Endothelial cell of umbilical vein (primary cell): ENCODE measurements at regions not wholly inside any gene's neighbourhood (a gene's known extent, or its start where the extent isn't known, plus 50 kb on each side); places are given as distances from the start of the nearest gene placed in this dataset.

ENCODE experiments used
- BruUV-seq: library from RNA; stranded (reverse); fragments of 400-500 nt; replicated peaks from 2 replicates; lab custom pipeline; 2021; lab: Mats Ljungman, UMichigan
- CTCF ChIA-PET: fragments of 300-600, 350-600 bp; sonication (Branson Sonifier 250); formaldehyde crosslinking; loops from one replicate; lab custom pipeline; 2021; ENCODE audit warnings: antibody characterized with exemption, inconsistent platforms; lab: Charles Lee
- POLR2A ChIA-PET: fragments of 300-600, 350-600 bp; sonication (Branson Sonifier 250); formaldehyde crosslinking; loops from one replicate; lab custom pipeline; 2021; ENCODE audit warnings: antibody characterized with exemption, inconsistent platforms; lab: Charles Lee
- DNase-seq: peaks from one replicate; pipeline ENCODE4 v3.0.0-alpha.2; 2011; ENCODE audit warnings: low read depth, low spot score
- FAIRE-seq: peaks from 2 replicates; lab custom pipeline; 2011; peaks lifted over from hg19 to GRCh38; lab: Jason Lieb, UNC
- H2AFZ ChIP-seq: 2 replicates; pipeline ENCODE4 v1.6.0; 2012; ENCODE audit warnings: low read depth, low read length, control low read depth, inconsistent platforms
- H3K27ac ChIP-seq: 2 replicates; pipeline ENCODE4 v1.5.1; 2011; ENCODE audit warnings: low read depth, mild to moderate bottlenecking, control low read depth, low read length, moderate library complexity; ENCODE audit not compliant: insufficient read depth
- H3K27me3 ChIP-seq, 2 experiments: 2 replicates each; pipeline versions ENCODE4 v1.6.0 to v1.6.1; 2011; ENCODE audit warnings: low read length in 2 of 2, mixed read lengths in 1 of 2; ENCODE audit not compliant: control insufficient read depth in 2 of 2, insufficient read depth in 2 of 2
- H3K36me3 ChIP-seq, 2 experiments: 2 replicates in 1 of 2; 3 replicates in 1 of 2; pipeline ENCODE4 v1.5.1; 2011; ENCODE audit warnings: low read length in 2 of 2, mild to moderate bottlenecking in 1 of 2, moderate library complexity in 1 of 2; ENCODE audit not compliant: control insufficient read depth in 2 of 2, insufficient read depth in 2 of 2; ENCODE audit errors: extremely low read depth in 1 of 2
- H3K4me1 ChIP-seq: 3 replicates; pipeline ENCODE4 v1.5.1; 2011; ENCODE audit warnings: mild to moderate bottlenecking, low read length; ENCODE audit not compliant: control insufficient read depth, insufficient read depth; ENCODE audit errors: extremely low read depth
- H3K4me2 ChIP-seq: 2 replicates; pipeline ENCODE4 v1.6.1; 2011; ENCODE audit warnings: low read length, control low read depth, mixed read lengths; ENCODE audit not compliant: insufficient read depth
- H3K4me3 ChIP-seq, 3 experiments: fragments of 200-600 bp in 1 of 3; sonication (generic), shearing (Covaris generic) in 1 of 3; replicated peaks in 1 of 3; 2 replicates each; pipeline ENCODE4 v1.5.1; 2011 to 2016; ENCODE audit warnings: control low read depth in 3 of 3, low read length in 3 of 3, mild to moderate bottlenecking in 2 of 3, inconsistent platforms in 1 of 3, low read depth in 1 of 3, moderate library complexity in 1 of 3; ENCODE audit not compliant: insufficient read depth in 1 of 3
- H3K79me2 ChIP-seq: 2 replicates; pipeline ENCODE4 v1.6.0; 2012; ENCODE audit warnings: low read length, inconsistent platforms; ENCODE audit not compliant: control insufficient read depth, insufficient read depth
- H3K9ac ChIP-seq: replicated peaks from 2 replicates; pipeline ENCODE3; 2011; ENCODE audit warnings: low read length, control low read depth; ENCODE audit not compliant: insufficient read depth; ENCODE audit errors: extremely low read depth
- H3K9me1 ChIP-seq: replicated peaks from 3 replicates; pipeline ENCODE4 v1.6.0; 2011; ENCODE audit warnings: mild to moderate bottlenecking, low read length; ENCODE audit not compliant: control insufficient read depth, insufficient read depth; ENCODE audit errors: extremely low read depth
- H3K9me3 ChIP-seq: replicated peaks from 2 replicates; pipeline ENCODE4 v1.5.1; 2012; ENCODE audit warnings: low read length, inconsistent platforms; ENCODE audit not compliant: control insufficient read depth, insufficient read depth
- H4K20me1 ChIP-seq: replicated peaks from 2 replicates; pipeline ENCODE3; 2011; ENCODE audit warnings: mild to moderate bottlenecking, low read length; ENCODE audit not compliant: control insufficient read depth, insufficient read depth; ENCODE audit errors: extremely low read depth
- CTCF ChIP-seq, 2 donors: IDR thresholded peaks; 1 replicate in 1 of 2; 2 replicates in 1 of 2; pipeline ENCODE4 v1.5.1; 2011; ENCODE audit warnings: low read length in 2 of 2, mild to moderate bottlenecking in 2 of 2, moderate library complexity in 2 of 2, control low read depth in 1 of 2, inconsistent platforms in 1 of 2, low read depth in 1 of 2; ENCODE audit not compliant: insufficient read depth in 1 of 2; ENCODE audit errors: extremely low read depth in 1 of 2
- EZH2 ChIP-seq: IDR thresholded peaks from 2 replicates; pipeline ENCODE4 v1.6.1; 2012; ENCODE audit warnings: borderline replicate concordance, low read depth, mild to moderate bottlenecking, moderate library complexity, low read length, inconsistent platforms; ENCODE audit not compliant: severe bottlenecking
- FOS ChIP-seq: IDR thresholded peaks from 2 replicates; pipeline ENCODE4 v1.6.1; 2011; ENCODE audit warnings: mild to moderate bottlenecking, low read length, moderate library complexity, borderline replicate concordance; ENCODE audit not compliant: insufficient read depth
- GATA2 ChIP-seq: IDR thresholded peaks from 2 replicates; pipeline ENCODE4 v1.7.0; 2011; ENCODE audit warnings: low read depth, mild to moderate bottlenecking, moderate library complexity, mixed read lengths, low read length; ENCODE audit not compliant: insufficient read length, insufficient read depth
- JUN ChIP-seq: IDR thresholded peaks from 2 replicates; pipeline ENCODE4 v1.6.1; 2011; ENCODE audit warnings: borderline replicate concordance, low read depth; ENCODE audit not compliant: insufficient read length, insufficient read depth
- MAX ChIP-seq: IDR thresholded peaks from 2 replicates; pipeline ENCODE4 v1.6.1; 2011; ENCODE audit not compliant: insufficient read depth, insufficient read length
- MYC ChIP-seq: IDR thresholded peaks from one replicate; pipeline ENCODE4 v1.6.1; 2011; ENCODE audit warnings: mild to moderate bottlenecking, low read depth, low read length
- POLR2A ChIP-seq: IDR thresholded peaks from 2 replicates; pipeline ENCODE4 v1.6.1; 2012; ENCODE audit warnings: low read depth, mild to moderate bottlenecking, control low read depth, low read length
- POLR2AphosphoS5 ChIP-seq: IDR thresholded peaks from 2 replicates; pipeline ENCODE4 v1.6.1; 2012; ENCODE audit warnings: low read depth, mild to moderate bottlenecking, control low read depth, low read length, moderate library complexity; ENCODE audit not compliant: insufficient read depth
- dilution Hi-C: fragments of 300-500 bp; cut with MboI; formaldehyde crosslinking; loops from one replicate; pipeline ENCODE4 v1.15.0; 2019; ENCODE audit warnings: low sequenced_read_pairs; ENCODE audit not compliant: extremely low pct_ligation_motif_present
- intact Hi-C: fragments of 100-400 bp; cut with micrococcal nuclease; formaldehyde crosslinking; loops from one replicate; pipeline ENCODE4 v1.10.0; 2022

GRCh38 chr13:39928261-39928660 is 272.8 kb downstream of the COG6 start:
- H3K4me1 ChIP-seq: no peaks in the 10 kb centered on the region
- dilution Hi-C loops: no loop called here
- H3K4me2 ChIP-seq: no peak overlapping the region
- no TSS peak for BruUV-seq
- no peaks in the 10 kb centered on the region for H3K27me3 ChIP-seq
- no peak for TF ChIP-seq POLR2AphosphoS5
- no peak for TF ChIP-seq MYC
- no peak for TF ChIP-seq JUN
- TF ChIP-seq GATA2: no peak
- no peak for TF ChIP-seq FOS
- TF ChIP-seq POLR2A: no peak
- no peak for TF ChIP-seq EZH2
- TF ChIP-seq CTCF (IDR thresholded peaks at IDR 0.05; ENCODE audit: extremely low read depth in 1 of 2, insufficient read depth in 1 of 2, low read depth in 1 of 2, low read length in 2 of 2): no peak
- TF ChIP-seq MAX: no peak
- ChIA-PET CTCF (no interaction called here), POLR2A (no interaction called here)
- no peaks in the 10 kb centered on the region for H4K20me1 ChIP-seq
- no peak overlapping the region for H2AFZ ChIP-seq
- H3K9me1 ChIP-seq: no peaks in the 10 kb centered on the region
- FAIRE-seq: no peak
- H3K79me2 ChIP-seq: no peaks in the 10 kb centered on the region
- H3K27ac ChIP-seq: no peak overlapping the region
- no peaks in the 10 kb centered on the region for H3K36me3 ChIP-seq
- no peak overlapping the region for H3K9ac ChIP-seq
- H3K4me3 ChIP-seq: no peak overlapping the region
- DNase-seq: no peak
- no peaks in the 10 kb centered on the region for H3K9me3 ChIP-seq
- intact Hi-C loops: no loop called here
